GM21515 (cell line): ENCODE measurements at regions not wholly inside any gene's neighbourhood (a gene's known extent, or its start where the extent isn't known, plus 50 kb on each side); places are given as distances from the start of the nearest gene placed in this dataset.

Experiments used
- ATAC-seq: cut with Tn5 transposase; IDR thresholded peaks from one replicate; pipeline ENCODE4 v1.9.1; 2021; ENCODE audit not compliant: unreplicated experiment

- no peak for ATAC-seq
Observed at GRCh38 chr1:42096554-42096953, 56.7 kb upstream of the GUCA2B start.

DNA sequence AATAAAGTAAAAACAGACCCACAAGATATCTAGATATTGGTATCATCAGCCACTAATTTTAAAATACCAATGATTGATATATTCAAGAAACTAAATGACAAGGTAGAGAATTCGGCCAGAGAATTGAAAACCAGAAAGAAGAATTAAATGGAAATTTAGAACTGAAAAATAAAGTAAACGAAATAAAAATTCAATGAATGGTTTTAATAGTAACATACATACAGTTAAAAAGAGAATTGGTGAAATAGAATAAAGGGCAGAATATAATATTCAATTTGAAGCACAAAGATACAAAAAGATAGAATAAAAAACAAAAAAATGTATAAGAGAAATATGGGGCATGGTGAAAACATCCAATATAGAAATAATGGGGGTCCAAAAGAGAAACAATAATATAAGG, 64.0 kb upstream of the GUCA2B start:
- ATAC-seq = no peak

DNA sequence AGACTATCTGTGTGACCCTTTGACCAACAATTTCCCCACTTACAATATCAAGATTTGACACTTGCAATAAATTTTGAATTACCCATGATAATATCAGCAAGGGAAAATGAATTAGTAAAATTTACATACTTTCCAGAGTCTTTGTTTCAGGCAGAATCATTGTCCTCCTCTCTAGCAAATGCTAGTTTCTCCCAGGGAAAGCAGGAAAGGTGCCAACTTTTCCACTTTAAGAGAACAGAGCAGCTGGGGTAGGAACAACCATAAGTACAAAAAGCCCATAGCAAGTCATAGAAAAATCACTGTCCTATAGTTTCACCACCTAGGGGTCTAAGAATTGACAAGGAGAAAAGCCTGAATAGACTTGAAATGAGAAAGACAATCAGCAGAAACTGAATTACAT, 67.1 kb upstream of the GUCA2B start:
- no peak for ATAC-seq

DNA sequence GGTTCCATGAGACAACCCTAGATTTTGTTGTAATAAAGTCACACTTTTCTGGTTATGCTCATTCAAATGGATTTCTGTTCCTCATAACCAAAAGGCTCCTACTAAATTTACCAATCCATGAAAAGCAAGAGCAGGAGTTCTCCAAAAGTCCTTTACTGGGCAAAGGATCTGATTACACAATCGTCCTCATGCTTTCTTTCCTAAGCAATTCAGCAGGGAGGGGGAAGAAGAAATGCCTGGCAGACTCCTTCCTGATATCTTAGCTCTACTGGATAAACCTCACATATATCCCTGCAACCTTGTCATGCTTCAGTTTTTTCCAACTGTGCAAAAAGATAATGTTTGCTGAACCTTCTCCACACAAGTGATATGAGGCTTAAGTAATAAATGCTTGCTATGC, 67.6 kb upstream of the GUCA2B start:
- no peak for ATAC-seq

GRCh38 chr1:42081475-42081874, 71.7 kb upstream of the GUCA2B start:
- no peak for ATAC-seq

DNA sequence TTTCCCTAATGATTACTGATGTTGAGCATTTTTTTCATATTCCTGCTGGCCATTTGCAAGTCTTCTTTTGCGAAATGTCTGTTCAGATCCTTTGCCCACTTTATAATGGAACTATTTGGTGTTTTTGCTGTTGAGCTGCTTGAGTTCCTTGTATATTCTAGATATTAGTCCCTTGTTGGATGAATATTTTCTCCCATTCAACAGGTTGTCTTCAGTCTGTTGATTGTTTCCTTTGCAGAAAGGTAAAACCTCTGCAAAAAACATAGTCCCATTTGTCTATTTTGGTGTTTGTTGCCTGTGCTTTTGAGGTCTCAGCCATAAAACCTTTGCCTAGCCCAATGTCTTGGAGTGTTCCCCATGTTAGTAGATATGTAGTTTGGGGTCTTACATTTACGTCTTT, 78.0 kb upstream of the GUCA2B start:
- ATAC-seq = no peak

DNA sequence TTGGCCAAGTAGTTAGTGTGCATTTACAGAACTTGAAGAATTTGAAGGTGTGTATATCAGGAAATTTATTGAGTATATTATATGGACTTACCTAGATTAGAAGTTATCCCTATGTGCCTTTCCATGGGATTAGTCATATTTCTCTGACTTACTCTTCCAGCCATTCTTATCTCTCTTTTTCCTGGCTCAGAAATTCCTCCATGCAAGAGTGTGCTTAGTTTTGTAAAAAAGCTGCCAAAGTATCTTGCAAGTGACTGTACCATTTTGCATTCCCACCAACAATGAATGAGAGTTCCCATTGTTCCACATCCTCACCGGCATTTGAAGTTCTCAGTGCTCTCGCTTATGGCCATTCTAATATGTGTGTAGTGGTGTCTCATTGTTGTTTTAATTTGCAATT, 82.2 kb upstream of the GUCA2B start:
- ATAC-seq = no peak

GRCh38 chr1:42057800-42058199, 95.4 kb upstream of the GUCA2B start:
- no peak for ATAC-seq

- ATAC-seq = no peak
Observed at GRCh38 chr1:42056460-42056859, 96.8 kb upstream of the GUCA2B start.

- ATAC-seq = no peak
Observed at GRCh38 chr1:42055061-42055460, 98.1 kb upstream of the GUCA2B start.

DNA sequence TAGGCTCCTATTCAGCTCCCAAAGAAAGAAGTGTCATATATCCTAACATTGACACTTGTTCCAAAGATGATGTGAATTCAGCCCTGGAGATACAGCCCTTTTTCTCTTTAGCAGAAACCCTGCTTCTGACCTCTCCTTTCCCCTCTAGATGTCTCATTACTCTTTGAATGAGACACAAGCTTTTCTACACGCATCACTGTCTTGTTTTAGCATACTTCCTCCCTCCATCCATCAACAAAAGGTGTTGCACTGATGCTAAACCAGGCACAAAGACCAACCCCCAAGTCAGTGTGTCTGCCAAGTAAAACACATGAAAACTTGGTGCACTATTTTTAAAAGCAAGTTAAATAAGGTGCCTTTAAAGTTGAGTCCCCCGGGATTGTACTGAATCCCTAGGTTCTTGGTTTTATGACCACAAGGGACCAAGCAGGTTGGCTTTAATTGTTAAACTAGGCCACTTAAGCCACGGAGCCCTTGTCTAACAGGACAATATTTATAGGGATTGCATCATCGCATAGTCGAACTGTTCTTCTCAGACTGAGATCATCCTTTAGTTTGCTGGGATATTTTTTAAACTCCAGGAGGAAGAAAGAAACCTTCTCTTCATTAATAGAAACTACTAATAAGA, 101.0 kb upstream of the GUCA2B start:
- ATAC-seq = no peak

DNA sequence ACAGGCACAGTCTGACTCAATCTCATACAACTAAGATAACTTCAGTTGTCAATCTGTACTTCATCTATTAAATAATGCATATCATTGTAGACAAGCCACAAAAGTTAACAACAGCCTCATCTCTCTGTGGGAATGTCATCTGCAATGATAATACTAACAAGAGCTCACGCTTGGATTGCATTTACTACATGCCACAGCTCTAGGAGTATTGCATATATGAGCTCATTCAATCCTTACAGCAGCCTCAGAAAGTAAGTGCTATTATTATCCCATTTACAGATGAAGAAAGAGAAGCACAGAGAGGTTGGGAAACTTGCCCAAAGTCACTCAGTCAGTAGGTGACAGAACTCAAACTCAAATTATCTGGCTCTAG, 105.7 kb upstream of the GUCA2B start:
- no peak for ATAC-seq

DNA sequence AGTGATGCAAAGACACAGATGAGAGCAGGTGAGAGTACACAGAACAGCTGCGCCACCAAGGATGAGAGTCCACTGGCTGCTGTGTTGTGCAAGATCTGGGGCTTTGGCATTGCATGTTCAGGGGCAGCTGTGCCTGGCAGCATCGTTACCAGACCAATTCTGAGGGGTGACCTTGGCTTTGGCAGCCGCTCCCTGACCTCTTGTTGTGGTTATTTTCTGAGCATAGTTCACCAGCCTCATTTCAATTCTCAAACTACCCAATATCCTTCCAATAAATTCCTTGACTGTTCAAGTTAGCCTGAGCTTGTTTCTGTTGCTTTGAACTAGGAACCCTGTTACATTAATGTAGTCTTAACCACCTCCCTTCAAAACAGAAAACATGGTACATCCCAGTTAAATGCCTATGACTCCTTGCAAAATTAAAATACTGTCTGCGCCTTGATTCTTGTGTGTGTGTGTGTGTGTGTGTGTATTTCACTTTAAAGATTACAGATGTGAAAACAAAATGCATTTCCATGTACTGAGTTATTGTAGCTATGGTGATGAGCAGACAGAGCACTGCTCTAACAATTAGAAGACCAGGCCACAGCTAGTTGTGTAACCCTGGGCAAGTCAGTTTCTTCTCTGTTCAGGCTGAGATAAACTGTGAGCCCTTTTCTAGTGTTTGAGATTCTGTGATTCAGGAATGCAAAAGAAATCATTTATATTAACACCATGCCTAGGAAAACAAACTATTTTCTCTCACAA, 106.3 kb upstream of the GUCA2B start:
- no peak for ATAC-seq

DNA sequence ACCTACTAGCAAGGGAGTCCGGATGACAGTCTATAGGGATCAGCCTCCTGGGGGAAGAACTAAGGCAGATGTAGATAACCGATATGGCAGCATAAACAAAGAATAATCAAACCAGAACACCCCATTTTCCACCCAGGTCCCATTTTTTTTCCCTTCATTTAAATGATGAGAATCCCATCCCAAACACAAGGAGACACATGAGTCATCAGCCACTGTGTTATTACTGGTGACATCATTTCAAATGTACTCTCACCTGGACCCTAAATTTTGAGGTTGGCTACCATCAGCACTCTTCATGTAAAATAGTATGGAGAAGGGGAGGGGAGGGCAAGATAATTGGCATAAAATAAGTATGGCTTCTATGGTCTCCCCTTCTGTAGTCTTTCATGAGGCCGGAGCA, 108.9 kb upstream of the GUCA2B start:
- ATAC-seq = no peak

DNA sequence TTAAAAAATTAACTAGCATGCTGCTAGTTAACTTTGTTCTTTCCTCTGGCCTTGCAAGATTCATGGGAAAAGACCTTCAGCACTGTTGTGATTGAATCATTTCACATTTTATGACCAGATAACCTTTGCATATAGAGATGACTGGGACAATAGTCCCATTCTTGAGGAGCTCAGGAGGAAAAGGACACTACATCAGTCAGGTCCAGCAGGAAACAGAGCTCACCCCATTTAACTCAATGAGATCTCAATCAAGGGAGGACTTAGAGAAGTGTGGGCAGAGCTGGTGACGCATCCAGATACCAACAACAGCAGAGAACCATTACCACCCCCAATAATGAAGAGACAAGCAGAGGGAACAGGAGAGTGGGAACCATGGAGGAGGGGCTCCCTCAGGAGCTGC, 109.4 kb upstream of the GUCA2B start:
- no peak for ATAC-seq

DNA sequence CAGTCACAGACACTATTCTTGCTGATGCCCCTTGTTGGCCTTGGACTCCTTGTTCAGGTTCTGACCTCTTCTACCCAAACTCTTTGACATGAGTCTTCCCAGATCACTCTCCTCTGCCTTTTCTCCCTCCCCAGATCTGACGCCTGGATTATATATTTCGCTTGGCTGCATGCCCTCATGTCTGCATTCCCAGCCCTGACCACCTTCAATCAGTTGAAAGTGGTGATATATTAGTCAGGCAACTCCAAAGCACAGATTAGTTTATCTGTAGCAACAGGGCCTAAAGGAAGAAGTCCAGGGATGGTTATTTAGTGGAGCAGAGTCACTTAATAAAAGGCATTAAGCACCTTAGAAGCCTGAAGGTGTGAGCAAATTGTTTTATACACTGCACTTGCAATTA, 110.0 kb upstream of the GUCA2B start:
- no peak for ATAC-seq

- no peak for ATAC-seq
Observed at GRCh38 chr1:42041031-42041430, 112.2 kb upstream of the GUCA2B start.

- no peak for ATAC-seq
Observed at GRCh38 chr1:42040159-42040558, 113.1 kb upstream of the GUCA2B start.

DNA sequence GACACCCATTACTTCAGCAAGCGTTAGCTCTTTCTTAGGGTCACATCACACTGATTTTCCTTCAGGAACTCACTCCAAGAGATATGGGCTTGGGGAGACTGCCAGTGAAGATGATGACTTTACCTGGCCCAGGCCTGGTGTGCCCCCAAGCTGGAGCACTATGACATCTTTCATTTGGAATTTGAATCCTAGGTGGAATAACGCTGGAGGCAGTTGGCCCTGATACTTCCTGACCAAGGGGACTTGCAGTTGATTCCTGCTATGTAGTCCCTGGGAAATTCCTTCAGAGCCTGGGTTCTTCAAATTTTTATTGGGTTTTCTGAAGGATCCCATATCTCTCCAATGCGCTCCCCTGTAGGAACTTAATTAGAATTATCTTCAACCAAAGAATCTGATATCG, 114.9 kb upstream of the GUCA2B start:
- ATAC-seq = no peak

DNA sequence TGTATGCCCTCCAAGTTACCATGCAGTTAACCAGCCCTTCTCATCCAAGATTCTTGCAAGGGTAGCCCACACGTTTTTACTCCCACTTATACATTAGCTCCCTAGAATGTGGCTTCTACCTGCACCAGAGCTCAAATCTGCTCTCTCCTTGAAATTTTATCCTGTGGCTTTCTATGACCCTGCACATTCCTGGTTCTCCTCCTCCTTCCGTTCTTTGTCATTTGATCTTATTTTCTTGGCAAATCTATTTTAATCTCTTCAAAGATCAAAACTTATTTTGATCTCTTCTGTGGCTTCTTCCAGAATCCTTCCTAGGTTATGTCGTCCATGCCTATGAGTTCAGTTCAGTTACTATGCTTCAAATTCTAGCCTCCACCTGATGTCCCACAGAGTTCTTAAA, 115.6 kb upstream of the GUCA2B start:
- no peak for ATAC-seq

DNA sequence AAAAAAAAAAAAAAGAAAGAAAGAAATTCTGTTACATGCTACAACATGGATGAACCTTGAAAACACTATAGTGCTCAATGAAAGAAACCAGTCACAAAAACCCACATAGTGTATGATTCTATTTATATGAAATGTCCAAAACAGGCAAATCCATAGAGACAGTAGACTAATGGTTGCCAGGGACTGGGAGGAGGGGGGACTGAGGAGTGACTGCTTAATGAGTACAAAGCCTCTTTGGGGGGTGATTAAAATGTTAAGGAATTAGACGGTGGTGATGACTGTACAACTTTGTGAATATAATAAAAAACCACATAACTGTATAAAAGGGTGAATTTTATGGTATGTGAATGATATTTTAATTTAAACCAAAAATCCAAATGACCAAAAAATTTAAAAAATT, 116.0 kb upstream of the GUCA2B start:
- ATAC-seq = no peak

DNA sequence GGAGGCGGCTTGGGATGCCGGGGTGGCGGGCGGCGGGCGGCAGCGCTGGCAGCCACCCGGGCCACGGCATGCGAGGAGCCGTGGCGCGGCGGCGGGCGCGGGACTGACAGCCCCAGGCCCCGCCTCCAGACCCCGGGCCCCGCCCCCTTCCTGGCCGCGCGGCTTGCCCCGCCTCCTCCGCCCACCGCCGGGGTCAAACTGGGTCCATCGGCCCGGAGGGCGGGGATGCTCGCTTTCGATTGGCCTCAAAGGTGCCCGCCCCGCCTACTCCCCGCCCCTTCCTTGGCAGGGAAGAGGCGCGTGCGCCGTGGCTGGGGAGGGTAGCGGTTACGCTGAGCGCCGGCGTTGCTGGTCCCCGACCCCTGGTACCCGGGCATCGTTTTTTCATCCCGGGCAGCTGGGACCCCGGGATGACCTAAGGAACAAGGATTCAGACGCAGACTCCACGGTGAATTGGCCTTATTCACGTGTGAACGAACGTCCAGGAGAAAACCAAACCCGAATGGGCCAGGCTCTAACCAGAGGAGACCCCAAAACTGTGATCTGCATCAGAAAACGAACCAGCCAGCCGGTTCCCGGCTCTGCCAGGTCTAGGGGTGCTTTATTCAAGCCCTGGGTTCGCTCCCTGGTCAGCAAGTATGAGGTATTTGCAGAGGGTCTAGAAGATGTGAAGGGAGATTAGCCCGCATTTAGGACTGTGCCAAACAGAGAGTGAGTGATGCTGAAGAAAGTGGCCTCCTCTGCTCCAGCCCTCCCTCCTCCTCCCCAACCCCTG, 117.2 kb upstream of the GUCA2B start:
- ATAC-seq = peak; percentile 92
